GM19324 (cell line): ENCODE measurements at regions not wholly inside any gene's neighbourhood (a gene's known extent, or its start where the extent isn't known, plus 50 kb on each side); places are given as distances from the start of the nearest gene placed in this dataset.

Source experiments
- ATAC-seq: cut with Tn5 transposase; IDR thresholded peaks from one replicate; pipeline ENCODE4 v1.9.1; 2021; ENCODE audit warnings: mild to moderate bottlenecking, moderate library complexity; ENCODE audit not compliant: unreplicated experiment, low FRiP score

- no peak for ATAC-seq
These were observed 180.5 kb downstream of the TGFB2 start for GRCh38 chr1:218525451-218526197.

GRCh38 chr1:218526198-218526580 is 181.1 kb downstream of the TGFB2 start:
- ATAC-seq, result no peak

GRCh38 chr1:218527737-218528136 is 182.6 kb downstream of the TGFB2 start:
- no peak for ATAC-seq

- no peak for ATAC-seq
These were observed 184.6 kb downstream of the TGFB2 start for GRCh38 chr1:218529646-218530300.

- ATAC-seq, result no peak
These were observed 186.8 kb downstream of the TGFB2 start for GRCh38 chr1:218531936-218532335.

- ATAC-seq, result no peak
These were observed 191.3 kb downstream of the TGFB2 start for GRCh38 chr1:218536296-218536986.

GRCh38 chr1:218537122-218537913 is 192.2 kb downstream of the TGFB2 start:
- ATAC-seq, result no peak

GRCh38 chr1:218538341-218538740 is 193.2 kb downstream of the TGFB2 start:
- ATAC-seq, result no peak

- ATAC-seq, result no peak
These were observed 201.2 kb downstream of the TGFB2 start for GRCh38 chr1:218546314-218546713.

- ATAC-seq, result no peak
These were observed 203.0 kb downstream of the TGFB2 start for GRCh38 chr1:218547957-218548730.

- ATAC-seq, result no peak
These were observed 203.6 kb downstream of the TGFB2 start for GRCh38 chr1:218548764-218549163.

GRCh38 chr1:218553197-218553596 is 208.1 kb downstream of the TGFB2 start:
- no peak for ATAC-seq

- ATAC-seq, result no peak
These were observed 210.9 kb downstream of the TGFB2 start for GRCh38 chr1:218556016-218556415.

GRCh38 chr1:218557731-218558130 is 212.6 kb downstream of the TGFB2 start:
- no peak for ATAC-seq

GRCh38 chr1:218558271-218558810 is 213.2 kb downstream of the TGFB2 start:
- no peak for ATAC-seq

GRCh38 chr1:218565377-218565776 is 220.2 kb downstream of the TGFB2 start:
- ATAC-seq, result no peak

GRCh38 chr1:218568962-218569550 is 223.9 kb downstream of the TGFB2 start:
- no peak for ATAC-seq

- no peak for ATAC-seq
These were observed 225.3 kb downstream of the TGFB2 start for GRCh38 chr1:218570456-218570855.

GRCh38 chr1:218571491-218571890 is 226.4 kb downstream of the TGFB2 start:
- ATAC-seq, result no peak
